ENCODE measurements at regions not wholly inside any gene's neighbourhood (a gene's known extent, or its start where the extent isn't known, plus 50 kb on each side); places are given as distances from the start of the nearest gene placed in this dataset.

DNA sequence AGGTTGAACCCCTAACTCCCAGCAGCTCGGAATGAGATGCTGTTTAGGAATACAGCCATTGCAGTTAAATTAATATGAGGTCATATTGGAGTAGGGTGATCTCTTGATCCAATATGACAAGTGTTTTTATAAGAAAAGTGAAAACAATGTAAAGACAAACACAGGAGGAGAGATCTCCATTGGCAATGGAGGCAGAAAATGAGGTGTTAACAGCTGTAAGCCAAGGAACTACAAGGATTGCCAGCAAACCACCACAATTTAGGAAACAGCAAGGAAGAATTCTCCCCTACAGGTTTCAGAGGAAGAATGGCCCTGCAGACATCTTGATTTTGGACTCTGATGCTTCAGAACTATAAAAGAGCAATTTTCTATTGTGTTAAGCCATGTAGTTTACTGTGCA, 774.3 kb downstream of the MRPL39 start:
- TF ChIP-seq CTCF (IDR thresholded peaks at IDR 0.05) (no peak), POLR2AphosphoS5 (IDR thresholded peaks at IDR 0.05; ENCODE audit: insufficient read depth in 1 of 2, low read depth in 1 of 2) (no peak), POLR2A (IDR thresholded peaks at IDR 0.05) (no peak)

All from vagina (tissue), 2 donors.